GM23338 (cell line): ENCODE measurements at regions not wholly inside any gene's neighbourhood (a gene's known extent, or its start where the extent isn't known, plus 50 kb on each side); places are given as distances from the start of the nearest gene placed in this dataset.

ENCODE experiments used
- ATAC-seq: fragments of 200-7000 bp; cut with Tn5 transposase; 3 replicates; pipeline ENCODE4 v1.9.1; 2020
- DNase-seq: peaks from one replicate; pipeline ENCODE4 v3.0.0-alpha.2; 2015; ENCODE audit warnings: low spot score
- H2AFZ ChIP-seq: fragments of 200-600 bp; sonication (generic); 2 replicates; pipeline ENCODE4 v1.8.0; 2016; ENCODE audit warnings: antibody characterized with exemption, mild to moderate bottlenecking, moderate library complexity
- H3F3A ChIP-seq: fragments of 200-600 bp; sonication (generic); replicated peaks from 2 replicates; pipeline ENCODE4 v1.8.0; 2017; ENCODE audit warnings: antibody characterized with exemption, mixed run types, low read depth
- H3K27ac ChIP-seq: fragments of 200-600 bp; sonication (generic); 2 replicates; pipeline ENCODE4 v1.6.1; 2016; ENCODE audit warnings: low read depth
- H3K27me3 ChIP-seq: fragments of 200-600 bp; sonication (generic); 2 replicates; pipeline ENCODE4 v1.8.0; 2016; ENCODE audit warnings: mild to moderate bottlenecking, mixed run types, moderate library complexity; ENCODE audit not compliant: insufficient read depth
- H3K36me3 ChIP-seq: fragments of 200-600 bp; sonication (generic); 2 replicates; pipeline ENCODE4 v1.8.0; 2016; ENCODE audit warnings: mild to moderate bottlenecking; ENCODE audit not compliant: insufficient read depth
- H3K4me1 ChIP-seq: fragments of 200-600 bp; sonication (generic); 2 replicates; pipeline ENCODE4 v1.8.0; 2016; ENCODE audit warnings: mild to moderate bottlenecking, moderate library complexity; ENCODE audit not compliant: insufficient read depth
- H3K4me2 ChIP-seq: fragments of 200-600 bp; sonication (generic); 2 replicates; pipeline ENCODE4 v1.7.1; 2017; ENCODE audit warnings: mixed run types
- H3K4me3 ChIP-seq: fragments of 200-600 bp; sonication (generic); 2 replicates; pipeline ENCODE4 v1.6.1; 2016; ENCODE audit warnings: mixed run types
- H3K79me2 ChIP-seq: fragments of 200-600 bp; sonication (generic); replicated peaks from 2 replicates; pipeline ENCODE4 v1.8.0; 2017; ENCODE audit warnings: mild to moderate bottlenecking; ENCODE audit not compliant: insufficient read depth
- H3K9me2 ChIP-seq: fragments of 200-600 bp; sonication (generic); 2 replicates; pipeline ENCODE4 v1.8.0; 2017; ENCODE audit not compliant: insufficient read depth
- H4K20me1 ChIP-seq: fragments of 200-600 bp; sonication (generic); replicated peaks from 2 replicates; pipeline ENCODE4 v1.8.0; 2017; ENCODE audit warnings: mild to moderate bottlenecking; ENCODE audit not compliant: insufficient read depth
- H3K27ac Mint-ChIP-seq: 2 replicates; pipeline ENCODE4 v1.8.0; 2020; ENCODE audit warnings: inconsistent platforms, mild to moderate bottlenecking, moderate library complexity, mixed read lengths
- H3K27me3 Mint-ChIP-seq: 3 replicates; pipeline ENCODE4 v1.8.0; 2022; ENCODE audit warnings: low read depth, mild to moderate bottlenecking, moderate library complexity, mixed read lengths, inconsistent platforms; ENCODE audit not compliant: insufficient read depth, poor library complexity
- H3K36me3 Mint-ChIP-seq: 3 replicates; pipeline ENCODE4 v1.8.0; 2021; ENCODE audit warnings: low read depth, mild to moderate bottlenecking, inconsistent platforms, moderate library complexity, mixed read lengths
- H3K4me1 Mint-ChIP-seq: 3 replicates; pipeline ENCODE4 v1.8.0; 2020; ENCODE audit warnings: mild to moderate bottlenecking, inconsistent platforms, mixed read lengths
- H3K4me3 Mint-ChIP-seq: 3 replicates; pipeline ENCODE4 v1.8.0; 2021; ENCODE audit warnings: moderate library complexity, mild to moderate bottlenecking, inconsistent platforms, mixed read lengths
- H3K9me3 Mint-ChIP-seq: 3 replicates; pipeline ENCODE4 v1.8.0; 2020; ENCODE audit warnings: moderate library complexity, mild to moderate bottlenecking, inconsistent platforms, mixed read lengths
- CREB1 ChIP-seq: fragments of 250-450 bp; sonication (Bioruptor Pico); IDR thresholded peaks from 2 replicates; pipeline ENCODE4 v1.5.0; 2020; ENCODE audit warnings: low read depth, mild to moderate bottlenecking, moderate library complexity
- CTCF ChIP-seq, 2 experiments: fragments of 200-600 bp in 1 of 2; sonication (generic) in 1 of 2; conservative IDR thresholded peaks; 2 replicates each; pipeline versions ENCODE4 v1.5.1 to v1.6.1; 2016 to 2017; ENCODE audit warnings: antibody characterized with exemption in 2 of 2, low read depth in 2 of 2, mild to moderate bottlenecking in 2 of 2, moderate library complexity in 1 of 2
- ETS1 ChIP-seq: IDR thresholded peaks from 2 replicates; pipeline ENCODE4 v1.6.1; 2016; ENCODE audit warnings: antibody characterized with exemption
- EZH2 ChIP-seq: fragments of 200-600 bp; sonication (generic); IDR thresholded peaks from one replicate; pipeline ENCODE4 v1.8.0; 2017; ENCODE audit warnings: antibody characterized with exemption, mild to moderate bottlenecking, low read depth; ENCODE audit not compliant: unreplicated experiment
- EZH2phosphoT487 ChIP-seq: fragments of 200-600 bp; sonication (generic); IDR thresholded peaks from one replicate; pipeline ENCODE4 v1.8.1; 2018; ENCODE audit warnings: antibody characterized with exemption; ENCODE audit not compliant: unreplicated experiment
- JUNB ChIP-seq: IDR thresholded peaks from one replicate; pipeline ENCODE4 v1.6.1; 2016; ENCODE audit warnings: antibody characterized with exemption; ENCODE audit not compliant: unreplicated experiment
- NANOG ChIP-seq: IDR thresholded peaks from 2 replicates; pipeline ENCODE4 v1.6.1; 2016; ENCODE audit warnings: antibody characterized with exemption, borderline replicate concordance
- POLR2AphosphoS5 ChIP-seq: IDR thresholded peaks from 2 replicates; pipeline ENCODE4 v1.6.1; 2016; ENCODE audit warnings: antibody characterized with exemption, low read depth
- REST ChIP-seq: IDR thresholded peaks from one replicate; pipeline ENCODE4 v1.6.1; 2018; ENCODE audit warnings: antibody characterized with exemption; ENCODE audit not compliant: unreplicated experiment
- STAT1 ChIP-seq: IDR thresholded peaks from one replicate; pipeline ENCODE4 v1.6.1; 2016; ENCODE audit warnings: antibody characterized with exemption; ENCODE audit not compliant: unreplicated experiment
- ZNF114 ChIP-seq: fragments of 250-450 bp; sonication (Bioruptor Pico); IDR thresholded peaks from 2 replicates; pipeline ENCODE4 v1.5.0; 2020; ENCODE audit warnings: mild to moderate bottlenecking, moderate library complexity
- ZNF331 ChIP-seq: fragments of 250-450 bp; sonication (Bioruptor Pico); IDR thresholded peaks from 2 replicates; pipeline ENCODE4 v1.5.0; 2020; ENCODE audit warnings: low read depth, mild to moderate bottlenecking, moderate library complexity
- ZNF462 ChIP-seq: fragments of 250-450 bp; sonication (Bioruptor Pico); IDR thresholded peaks from 2 replicates; pipeline ENCODE4 v1.5.0; 2020; ENCODE audit warnings: mild to moderate bottlenecking, moderate library complexity

GRCh38 chr4:122027203-122027602 is 75.3 kb upstream of the TRPC3 start:
- H3K4me1 Mint-ChIP-seq = no peaks in the 10 kb centered on the region
- no peak overlapping the region for H3K27ac Mint-ChIP-seq
- no peaks in the 10 kb centered on the region for H3K36me3 Mint-ChIP-seq
- no peak overlapping the region for H3K4me3 ChIP-seq
- H3K4me2 ChIP-seq = no peak overlapping the region
- no peaks in the 10 kb centered on the region; the same call in 2 of the 3 replicates for H3K9me3 Mint-ChIP-seq
- no peaks in the 10 kb centered on the region for H3K9me2 ChIP-seq
- H3K27me3 ChIP-seq = no peaks in the 10 kb centered on the region
- no peaks in the 10 kb centered on the region for H3K79me2 ChIP-seq
- no peak overlapping the region for H3K27ac ChIP-seq
- no peaks in the 10 kb centered on the region for H3K27me3 Mint-ChIP-seq
- TF ChIP-seq NANOG = no peak
- TF ChIP-seq STAT1 = no peak
- no peak for TF ChIP-seq JUNB
- TF ChIP-seq EZH2 = no peak
- TF ChIP-seq ZNF462 = no peak
- TF ChIP-seq EZH2phosphoT487 = no peak
- TF ChIP-seq POLR2AphosphoS5 = no peak
- TF ChIP-seq ETS1 = no peak
- no peak for TF ChIP-seq CTCF (conservative IDR thresholded peaks at IDR 0.05; ENCODE audit: low read depth in 2 of 2)
- TF ChIP-seq ZNF331 = no peak
- TF ChIP-seq ZNF114 (CRISPR knock-in tag) = no peak
- TF ChIP-seq REST = no peak
- no peak for TF ChIP-seq CREB1
- H3F3A ChIP-seq = no peaks in the 10 kb centered on the region
- H3K4me3 Mint-ChIP-seq = no peak overlapping the region
- H2AFZ ChIP-seq = no peak overlapping the region
- no peak for ATAC-seq
- H3K36me3 ChIP-seq = no peaks in the 10 kb centered on the region
- DNase-seq = no peak
- no peaks in the 10 kb centered on the region for H3K4me1 ChIP-seq
- H4K20me1 ChIP-seq = no peaks in the 10 kb centered on the region
